SU-DHL-6 (cell line): ENCODE measurements at regions not wholly inside any gene's neighbourhood (a gene's known extent, or its start where the extent isn't known, plus 50 kb on each side); places are given as distances from the start of the nearest gene placed in this dataset.

Experiments
- H2AFZ ChIP-seq: fragments of 200-600 bp; sonication (generic); 2 replicates; pipeline ENCODE4 v1.6.1; 2014; ENCODE audit warnings: low read depth, mild to moderate bottlenecking, moderate library complexity, mixed read lengths, antibody characterized with exemption, low read length; ENCODE audit not compliant: severe bottlenecking
- H3F3A ChIP-seq: fragments of 200-600 bp; shearing (Covaris generic); 2 replicates; pipeline ENCODE4 v1.6.0; 2016; ENCODE audit warnings: antibody characterized with exemption, mild to moderate bottlenecking; ENCODE audit not compliant: insufficient read depth
- H3K27ac ChIP-seq: fragments of 200-600 bp; sonication (generic); 2 replicates; pipeline ENCODE4 v1.5.1; 2016; ENCODE audit warnings: low read depth, mild to moderate bottlenecking, low read length, moderate library complexity, mixed read lengths
- H3K27me3 ChIP-seq: fragments of 200-600 bp; sonication (generic), shearing (Covaris generic); 2 replicates; pipeline ENCODE4 v1.6.0; 2014; ENCODE audit warnings: mild to moderate bottlenecking, low read length
- H3K36me3 ChIP-seq: fragments of 200-600 bp; sonication (generic); 2 replicates; pipeline ENCODE4 v1.6.1; 2014; ENCODE audit warnings: mild to moderate bottlenecking, low read length, mixed read lengths
- H3K4me2 ChIP-seq: fragments of 300-600, 200-600 bp; shearing (Covaris generic), sonication (generic); 2 replicates; pipeline ENCODE4 v1.6.0; 2014; ENCODE audit warnings: low read length, low read depth, mild to moderate bottlenecking; ENCODE audit not compliant: poor library complexity, severe bottlenecking
- H3K4me3 ChIP-seq: fragments of 200-600 bp; sonication (generic); 2 replicates; pipeline ENCODE4 v1.5.1; 2014; ENCODE audit warnings: antibody characterized with exemption, low read length, mild to moderate bottlenecking, mixed read lengths; ENCODE audit not compliant: insufficient read depth, poor library complexity, severe bottlenecking
- H3K79me2 ChIP-seq: fragments of 200-600 bp; sonication (generic); 2 replicates; pipeline ENCODE4 v1.6.1; 2014; ENCODE audit warnings: mild to moderate bottlenecking, low read length, moderate library complexity; ENCODE audit not compliant: insufficient read depth
- H3K9ac ChIP-seq: fragments of 200-600 bp; sonication (generic); 2 replicates; pipeline ENCODE4 v1.7.0; 2014; ENCODE audit warnings: mild to moderate bottlenecking, low read length
- H3K9me2 ChIP-seq: fragments of 200-600 bp; sonication (generic); replicated peaks from 2 replicates; pipeline ENCODE4 v1.6.1; 2014; ENCODE audit warnings: low read length; ENCODE audit not compliant: insufficient read depth
- H3K9me3 ChIP-seq: fragments of 200-600 bp; sonication (generic); 2 replicates; pipeline ENCODE4 v1.6.1; 2014; ENCODE audit warnings: low read length, mixed read lengths; ENCODE audit not compliant: insufficient read depth
- H4K20me1 ChIP-seq: fragments of 200-600 bp; sonication (generic); 2 replicates; pipeline ENCODE4 v1.6.1; 2014; ENCODE audit warnings: low read depth, mild to moderate bottlenecking, antibody characterized with exemption, low read length, moderate library complexity, mixed read lengths
- CTCF ChIP-seq: fragments of 200-600 bp; sonication (generic); IDR thresholded peaks from one replicate; pipeline ENCODE4 v1.5.1; 2017; ENCODE audit warnings: antibody characterized with exemption, mild to moderate bottlenecking, low read length, moderate library complexity; ENCODE audit not compliant: insufficient read depth, poor library complexity, severe bottlenecking
- EZH2phosphoT487 ChIP-seq: fragments of 200-600 bp; sonication (generic), shearing (Covaris generic); conservative IDR thresholded peaks from 2 replicates; pipeline ENCODE4 v1.6.1; 2018; ENCODE audit warnings: mild to moderate bottlenecking, antibody characterized with exemption, low read length, moderate library complexity, mixed read lengths

- Histone ChIP-seq H3F3A (no peaks in the 10 kb centered on the region), H3K9me2 (no peaks in the 10 kb centered on the region), H2AFZ (no peak overlapping the region), H3K9me3 (no peaks in the 10 kb centered on the region), H3K4me3 (no peak overlapping the region), H3K27me3 (no peaks in the 10 kb centered on the region), H3K27ac (no peak overlapping the region), H4K20me1 (no peaks in the 10 kb centered on the region), H3K9ac (no peak overlapping the region), H3K79me2 (no peaks in the 10 kb centered on the region), H3K4me2 (no peak overlapping the region), H3K36me3 (no peaks in the 10 kb centered on the region)
- TF ChIP-seq EZH2phosphoT487 (no peak), CTCF (no peak)
Measured at GRCh38 chr2:8424997-8425900, 256.6 kb upstream of the ID2 start.

GRCh38 chr2:8426550-8426949 lies 255.3 kb upstream of the ID2 start:
- Histone ChIP-seq H3K4me2 (no peak overlapping the region), H2AFZ (no peak overlapping the region), H4K20me1 (no peaks in the 10 kb centered on the region), H3K79me2 (no peaks in the 10 kb centered on the region), H3K9me3 (no peaks in the 10 kb centered on the region), H3K36me3 (no peaks in the 10 kb centered on the region), H3F3A (no peaks in the 10 kb centered on the region), H3K9ac (no peak overlapping the region), H3K27me3 (no peaks in the 10 kb centered on the region), H3K27ac (no peak overlapping the region), H3K9me2 (no peaks in the 10 kb centered on the region), H3K4me3 (no peak overlapping the region)
- TF ChIP-seq CTCF (no peak), EZH2phosphoT487 (no peak)

DNA sequence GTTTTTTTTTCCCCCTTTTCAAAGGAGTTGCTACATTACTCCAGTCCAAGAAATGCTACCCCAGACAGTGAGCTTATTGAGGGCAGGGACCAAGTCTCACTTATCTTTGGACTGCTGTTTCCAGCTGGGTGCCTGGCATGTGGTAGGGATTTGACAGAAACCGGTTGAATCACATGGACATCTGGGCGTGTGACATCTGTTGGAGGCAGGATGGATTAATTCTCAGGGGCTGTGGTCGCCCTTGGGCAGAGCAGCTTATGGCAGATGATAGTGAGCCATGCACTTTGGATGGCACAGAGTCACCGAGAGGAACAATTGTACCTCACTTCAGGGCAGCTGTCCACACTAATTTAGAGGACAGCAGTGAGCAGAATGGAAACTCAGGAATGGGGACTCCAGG lies 254.6 kb upstream of the ID2 start:
- Histone ChIP-seq H3K27ac (no peak overlapping the region), H3K9ac (no peak overlapping the region), H3K4me2 (no peak overlapping the region), H3F3A (no peaks in the 10 kb centered on the region), H3K36me3 (no peaks in the 10 kb centered on the region), H2AFZ (no peak overlapping the region), H3K4me3 (no peak overlapping the region), H3K9me2 (no peaks in the 10 kb centered on the region), H3K9me3 (no peaks in the 10 kb centered on the region), H3K27me3 (no peaks in the 10 kb centered on the region), H4K20me1 (no peaks in the 10 kb centered on the region), H3K79me2 (no peaks in the 10 kb centered on the region)
- TF ChIP-seq CTCF (no peak), EZH2phosphoT487 (no peak)
